Loucy (cell line): ENCODE measurements at regions not wholly inside any gene's neighbourhood (a gene's known extent, or its start where the extent isn't known, plus 50 kb on each side); places are given as distances from the start of the nearest gene placed in this dataset.

Source experiments
- H2AFZ ChIP-seq: fragments of 200-600 bp; sonication (generic); 2 replicates; pipeline ENCODE4 v1.6.0; 2016; ENCODE audit warnings: antibody characterized with exemption, mild to moderate bottlenecking, low read length, moderate library complexity
- H3F3A ChIP-seq: fragments of 200-600 bp; 2 replicates; pipeline ENCODE4 v1.6.0; 2016; ENCODE audit warnings: antibody characterized with exemption, low read depth, mild to moderate bottlenecking
- H3K27me3 ChIP-seq: fragments of 200-600 bp; sonication (generic); 2 replicates; pipeline ENCODE4 v1.6.1; 2014; ENCODE audit warnings: low read length, mild to moderate bottlenecking; ENCODE audit not compliant: insufficient read depth, poor library complexity, severe bottlenecking
- H3K36me3 ChIP-seq: fragments of 200-600 bp; sonication (generic); 2 replicates; pipeline ENCODE4 v1.6.1; 2016; ENCODE audit warnings: low read length; ENCODE audit not compliant: insufficient read depth
- H3K4me1 ChIP-seq: fragments of 200-600 bp; sonication (generic); 2 replicates; pipeline ENCODE4 v1.5.1; 2014; ENCODE audit warnings: low read length, mild to moderate bottlenecking; ENCODE audit not compliant: insufficient read depth, poor library complexity, severe bottlenecking
- H3K4me2 ChIP-seq: fragments of 200-600 bp; sonication (generic); 2 replicates; pipeline ENCODE4 v1.6.0; 2014; ENCODE audit warnings: antibody characterized with exemption, low read length, low read depth, mild to moderate bottlenecking; ENCODE audit not compliant: poor library complexity, severe bottlenecking
- H3K4me3 ChIP-seq: fragments of 200-600 bp; sonication (generic); 2 replicates; pipeline ENCODE4 v1.5.1; 2014; ENCODE audit warnings: low read length, mild to moderate bottlenecking, mixed read lengths; ENCODE audit not compliant: poor library complexity, severe bottlenecking
- H3K79me2 ChIP-seq: fragments of 200-600 bp; sonication (generic); 2 replicates; pipeline ENCODE4 v1.6.1; 2014; ENCODE audit warnings: low read length; ENCODE audit not compliant: insufficient read depth
- H3K9ac ChIP-seq: fragments of 200-600 bp; sonication (generic); 2 replicates; pipeline ENCODE4 v1.6.0; 2014; ENCODE audit warnings: mild to moderate bottlenecking, low read depth, low read length, moderate library complexity; ENCODE audit not compliant: poor library complexity, severe bottlenecking
- H3K9me2 ChIP-seq: fragments of 200-600 bp; sonication (generic); replicated peaks from 2 replicates; pipeline ENCODE4 v1.6.1; 2016; ENCODE audit warnings: low read depth, low read length, mixed read lengths
- H3K9me3 ChIP-seq: fragments of 200-600 bp; sonication (generic); 2 replicates; pipeline ENCODE4 v1.6.1; 2014; ENCODE audit warnings: mild to moderate bottlenecking, antibody characterized with exemption, low read length, low read depth; ENCODE audit not compliant: insufficient read depth
- H4K20me1 ChIP-seq: fragments of 200-600 bp; sonication (generic); 2 replicates; pipeline ENCODE4 v1.6.0; 2014; ENCODE audit warnings: antibody characterized with exemption, low read length, mild to moderate bottlenecking; ENCODE audit not compliant: insufficient read depth, poor library complexity, severe bottlenecking
- EZH2phosphoT487 ChIP-seq: fragments of 200-600 bp; IDR thresholded peaks from 2 replicates; pipeline ENCODE4 v1.6.1; 2018; ENCODE audit warnings: antibody characterized with exemption, mild to moderate bottlenecking, moderate library complexity, borderline replicate concordance
- TF ChIP-seq, protein P1 (sequence below): fragments of 200-600 bp; sonication (generic); conservative IDR thresholded peaks from 2 replicates; pipeline ENCODE4 v1.5.1; 2014; ENCODE audit warnings: mild to moderate bottlenecking, antibody characterized with exemption, low read length

DNA sequence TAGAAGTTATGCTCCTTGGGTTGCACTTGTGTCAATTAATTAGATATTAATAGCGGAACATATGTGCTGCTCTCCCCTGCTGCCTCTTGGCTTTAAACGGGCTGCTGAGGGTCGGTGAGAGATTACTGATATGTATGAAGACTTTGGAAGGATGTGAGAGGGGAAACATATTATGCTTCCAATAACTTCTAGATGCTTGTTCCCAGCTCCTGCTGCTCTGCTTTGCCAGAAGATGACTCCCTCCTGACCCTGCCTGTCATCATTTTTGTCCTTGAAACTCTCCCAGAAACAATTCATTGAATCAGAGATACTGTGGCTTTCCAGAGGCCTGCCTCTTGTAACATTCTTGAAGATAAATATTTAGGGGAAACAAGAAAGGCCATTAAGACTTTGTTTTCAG, 300.1 kb upstream of the STXBP6 start:
- Histone ChIP-seq H3K9me3 (no peaks in the 10 kb centered on the region), H3K4me2 (no peak overlapping the region)
- TF ChIP-seq, protein P1, sequence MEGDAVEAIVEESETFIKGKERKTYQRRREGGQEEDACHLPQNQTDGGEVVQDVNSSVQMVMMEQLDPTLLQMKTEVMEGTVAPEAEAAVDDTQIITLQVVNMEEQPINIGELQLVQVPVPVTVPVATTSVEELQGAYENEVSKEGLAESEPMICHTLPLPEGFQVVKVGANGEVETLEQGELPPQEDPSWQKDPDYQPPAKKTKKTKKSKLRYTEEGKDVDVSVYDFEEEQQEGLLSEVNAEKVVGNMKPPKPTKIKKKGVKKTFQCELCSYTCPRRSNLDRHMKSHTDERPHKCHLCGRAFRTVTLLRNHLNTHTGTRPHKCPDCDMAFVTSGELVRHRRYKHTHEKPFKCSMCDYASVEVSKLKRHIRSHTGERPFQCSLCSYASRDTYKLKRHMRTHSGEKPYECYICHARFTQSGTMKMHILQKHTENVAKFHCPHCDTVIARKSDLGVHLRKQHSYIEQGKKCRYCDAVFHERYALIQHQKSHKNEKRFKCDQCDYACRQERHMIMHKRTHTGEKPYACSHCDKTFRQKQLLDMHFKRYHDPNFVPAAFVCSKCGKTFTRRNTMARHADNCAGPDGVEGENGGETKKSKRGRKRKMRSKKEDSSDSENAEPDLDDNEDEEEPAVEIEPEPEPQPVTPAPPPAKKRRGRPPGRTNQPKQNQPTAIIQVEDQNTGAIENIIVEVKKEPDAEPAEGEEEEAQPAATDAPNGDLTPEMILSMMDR: no peak
- no peak for TF ChIP-seq EZH2phosphoT487

DNA sequence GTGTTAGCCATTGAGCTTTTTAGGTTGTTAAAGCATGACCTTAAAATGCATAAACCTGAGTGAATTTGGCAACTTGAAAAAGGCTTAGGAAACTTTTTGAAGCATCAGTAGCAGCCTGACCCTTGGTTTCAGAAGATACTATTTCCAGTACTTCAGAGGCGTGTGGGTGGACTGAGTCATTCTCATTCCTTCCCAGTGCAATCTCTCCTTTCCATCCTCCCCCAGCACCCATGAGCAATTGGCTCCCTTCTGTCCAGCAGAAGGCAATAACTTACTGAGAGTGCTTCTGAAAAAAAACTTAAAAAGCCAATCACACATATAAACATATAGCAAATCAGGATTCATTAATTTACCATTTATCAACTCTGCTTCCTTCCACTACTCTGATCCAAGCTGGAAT, 299.3 kb upstream of the STXBP6 start:
- H3K36me3 ChIP-seq: no peaks in the 10 kb centered on the region
- no peaks in the 10 kb centered on the region for H4K20me1 ChIP-seq
- H3F3A ChIP-seq: no peaks in the 10 kb centered on the region
- H3K79me2 ChIP-seq: no peaks in the 10 kb centered on the region
- H3K27me3 ChIP-seq: no peaks in the 10 kb centered on the region
- no peak overlapping the region for H3K9ac ChIP-seq
- no peaks in the 10 kb centered on the region for H3K4me1 ChIP-seq
- no peak overlapping the region for H2AFZ ChIP-seq
- no peak overlapping the region for H3K4me2 ChIP-seq
- TF ChIP-seq, protein P1: no peak
- TF ChIP-seq EZH2phosphoT487: no peak
- no peaks in the 10 kb centered on the region for H3K9me3 ChIP-seq
- no peak overlapping the region for H3K4me3 ChIP-seq
- H3K9me2 ChIP-seq: no peaks in the 10 kb centered on the region

More for the DNA sequence above, 300.1 kb upstream of the STXBP6 start:
- H3K4me1 ChIP-seq: no peaks in the 10 kb centered on the region
- no peaks in the 10 kb centered on the region for H4K20me1 ChIP-seq
- no peaks in the 10 kb centered on the region for H3F3A ChIP-seq
- H3K9me2 ChIP-seq: no peaks in the 10 kb centered on the region
- H2AFZ ChIP-seq: no peak overlapping the region
- no peaks in the 10 kb centered on the region for H3K79me2 ChIP-seq
- no peak overlapping the region for H3K9ac ChIP-seq
- H3K36me3 ChIP-seq: no peaks in the 10 kb centered on the region
- no peaks in the 10 kb centered on the region for H3K27me3 ChIP-seq
- no peak overlapping the region for H3K4me3 ChIP-seq

DNA sequence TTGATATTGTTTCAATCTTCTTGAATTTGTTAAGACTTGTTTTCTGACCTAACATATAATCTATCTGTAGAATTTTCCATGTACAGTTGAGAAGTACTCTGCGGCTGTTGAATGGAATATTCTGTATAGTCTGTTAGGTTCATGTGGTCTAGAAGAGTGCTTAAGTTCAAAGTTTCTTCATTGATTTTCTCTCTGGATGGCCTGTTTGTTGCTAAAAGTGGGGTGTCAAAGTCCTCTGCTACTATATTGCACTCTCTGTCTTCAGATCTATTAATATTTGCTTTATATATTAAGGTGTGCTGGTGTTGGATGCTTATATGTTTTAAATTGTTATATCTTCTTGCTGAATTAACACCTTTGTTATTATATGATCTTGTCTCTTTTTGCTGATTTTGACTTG, 290.9 kb upstream of the STXBP6 start:
- Histone ChIP-seq H3F3A (no peaks in the 10 kb centered on the region), H3K4me2 (no peak overlapping the region), H2AFZ (no peak overlapping the region), H3K9me2 (no peaks in the 10 kb centered on the region), H3K36me3 (no peaks in the 10 kb centered on the region), H4K20me1 (no peaks in the 10 kb centered on the region), H3K9me3 (peaks cover 2% of the 10 kb centered on the region; the same call in 1 of the 2 replicates), H3K4me1 (no peaks in the 10 kb centered on the region), H3K79me2 (no peaks in the 10 kb centered on the region), H3K9ac (no peak overlapping the region), H3K4me3 (no peak overlapping the region), H3K27me3 (no peaks in the 10 kb centered on the region)
- TF ChIP-seq, protein P1: no peak
- no peak for TF ChIP-seq EZH2phosphoT487
